ENCODE measurements at regions not wholly inside any gene's neighbourhood (a gene's known extent, or its start where the extent isn't known, plus 50 kb on each side); places are given as distances from the start of the nearest gene placed in this dataset.

- TF ChIP-seq SUZ12 (IDR thresholded peaks at IDR 0.05) (no peak), HDGF (IDR thresholded peaks at IDR 0.05; ENCODE audit: borderline replicate concordance) (no peak), FOXM1 (IDR thresholded peaks at IDR 0.05; ENCODE audit: borderline replicate concordance) (no peak), ELF4 (IDR thresholded peaks at IDR 0.05) (no peak), ZNF384 (IDR thresholded peaks at IDR 0.05) (no peak), NFRKB (IDR thresholded peaks at IDR 0.05) (no peak), SP1 (IDR thresholded peaks at IDR 0.05) (no peak), TARDBP (IDR thresholded peaks at IDR 0.05) (no peak), FOXK2 (IDR thresholded peaks at IDR 0.05) (no peak)
- TF ChIP-seq, protein P1, sequence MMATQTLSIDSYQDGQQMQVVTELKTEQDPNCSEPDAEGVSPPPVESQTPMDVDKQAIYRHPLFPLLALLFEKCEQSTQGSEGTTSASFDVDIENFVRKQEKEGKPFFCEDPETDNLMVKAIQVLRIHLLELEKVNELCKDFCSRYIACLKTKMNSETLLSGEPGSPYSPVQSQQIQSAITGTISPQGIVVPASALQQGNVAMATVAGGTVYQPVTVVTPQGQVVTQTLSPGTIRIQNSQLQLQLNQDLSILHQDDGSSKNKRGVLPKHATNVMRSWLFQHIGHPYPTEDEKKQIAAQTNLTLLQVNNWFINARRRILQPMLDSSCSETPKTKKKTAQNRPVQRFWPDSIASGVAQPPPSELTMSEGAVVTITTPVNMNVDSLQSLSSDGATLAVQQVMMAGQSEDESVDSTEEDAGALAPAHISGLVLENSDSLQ (IDR thresholded peaks at IDR 0.05) = no peak
Observed at GRCh38 chr7:116618338-116619128, 53.5 kb upstream of the MET start.
